22Rv1 (cell line): ENCODE measurements at regions not wholly inside any gene's neighbourhood (a gene's known extent, or its start where the extent isn't known, plus 50 kb on each side); places are given as distances from the start of the nearest gene placed in this dataset.

Experiments used
- H3K27ac ChIP-seq: fragments of 450-650 bp; 2 replicates; pipeline ENCODE4 v1.5.1; 2017
- ZFX ChIP-seq: fragments of 450-650 bp; IDR thresholded peaks from 2 replicates; pipeline ENCODE4 v1.6.1; 2017; ENCODE audit warnings: antibody characterized with exemption, borderline replicate concordance
- TF ChIP-seq, protein P1 (sequence below): fragments of 450-650 bp; IDR thresholded peaks from 2 replicates; pipeline ENCODE4 v1.5.1; 2017; ENCODE audit warnings: mild to moderate bottlenecking

DNA sequence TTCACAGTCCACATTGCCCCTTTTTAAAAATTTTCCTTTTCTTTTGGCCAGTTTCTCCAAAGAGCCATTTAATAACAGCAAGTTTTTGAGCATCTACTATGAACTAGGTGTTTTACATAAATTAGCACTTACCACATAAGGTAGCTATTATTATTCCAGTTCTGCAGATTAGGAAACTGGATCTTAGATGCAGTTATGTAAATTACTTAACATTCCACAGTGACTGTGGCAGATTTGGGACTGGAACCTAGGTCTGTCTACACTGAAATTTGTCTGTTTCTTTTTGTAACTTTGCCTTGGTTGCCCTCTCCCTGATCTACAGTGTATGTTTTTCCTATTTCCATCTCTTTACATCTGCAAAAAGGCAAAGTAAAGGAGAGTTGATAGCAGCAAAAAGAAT, 164.8 kb upstream of the ATP1B1 start:
- TF ChIP-seq, protein P1, sequence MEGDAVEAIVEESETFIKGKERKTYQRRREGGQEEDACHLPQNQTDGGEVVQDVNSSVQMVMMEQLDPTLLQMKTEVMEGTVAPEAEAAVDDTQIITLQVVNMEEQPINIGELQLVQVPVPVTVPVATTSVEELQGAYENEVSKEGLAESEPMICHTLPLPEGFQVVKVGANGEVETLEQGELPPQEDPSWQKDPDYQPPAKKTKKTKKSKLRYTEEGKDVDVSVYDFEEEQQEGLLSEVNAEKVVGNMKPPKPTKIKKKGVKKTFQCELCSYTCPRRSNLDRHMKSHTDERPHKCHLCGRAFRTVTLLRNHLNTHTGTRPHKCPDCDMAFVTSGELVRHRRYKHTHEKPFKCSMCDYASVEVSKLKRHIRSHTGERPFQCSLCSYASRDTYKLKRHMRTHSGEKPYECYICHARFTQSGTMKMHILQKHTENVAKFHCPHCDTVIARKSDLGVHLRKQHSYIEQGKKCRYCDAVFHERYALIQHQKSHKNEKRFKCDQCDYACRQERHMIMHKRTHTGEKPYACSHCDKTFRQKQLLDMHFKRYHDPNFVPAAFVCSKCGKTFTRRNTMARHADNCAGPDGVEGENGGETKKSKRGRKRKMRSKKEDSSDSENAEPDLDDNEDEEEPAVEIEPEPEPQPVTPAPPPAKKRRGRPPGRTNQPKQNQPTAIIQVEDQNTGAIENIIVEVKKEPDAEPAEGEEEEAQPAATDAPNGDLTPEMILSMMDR: no peak
- no peak for TF ChIP-seq ZFX
- no peak overlapping the region for H3K27ac ChIP-seq

DNA sequence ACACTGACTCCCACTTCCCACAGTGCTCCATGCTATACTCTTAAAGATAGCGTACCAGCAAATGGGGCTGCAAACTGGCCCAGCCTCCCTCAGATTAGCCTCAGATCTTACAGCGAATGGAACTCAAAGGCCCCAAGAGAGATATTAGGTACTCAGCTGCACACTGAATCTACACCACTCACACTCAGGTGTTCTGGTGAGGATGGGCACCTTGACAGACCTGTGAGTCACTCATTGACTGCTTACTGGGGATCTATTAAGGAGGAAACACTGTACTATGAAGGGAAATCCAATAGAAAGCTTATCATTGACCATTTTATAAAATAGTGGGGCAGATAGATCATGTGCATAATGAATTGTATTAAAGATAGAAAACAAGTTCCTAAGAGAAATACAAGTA, 164.3 kb upstream of the ATP1B1 start:
- H3K27ac ChIP-seq: no peak overlapping the region

GRCh38 chr1:168945870-168946269, 160.6 kb upstream of the ATP1B1 start:
- TF ChIP-seq, protein P1: no peak
- TF ChIP-seq ZFX: no peak
- H3K27ac ChIP-seq: no peak overlapping the region

More for the DNA sequence above, 164.3 kb upstream of the ATP1B1 start:
- TF ChIP-seq, protein P1: no peak
- no peak for TF ChIP-seq ZFX

DNA sequence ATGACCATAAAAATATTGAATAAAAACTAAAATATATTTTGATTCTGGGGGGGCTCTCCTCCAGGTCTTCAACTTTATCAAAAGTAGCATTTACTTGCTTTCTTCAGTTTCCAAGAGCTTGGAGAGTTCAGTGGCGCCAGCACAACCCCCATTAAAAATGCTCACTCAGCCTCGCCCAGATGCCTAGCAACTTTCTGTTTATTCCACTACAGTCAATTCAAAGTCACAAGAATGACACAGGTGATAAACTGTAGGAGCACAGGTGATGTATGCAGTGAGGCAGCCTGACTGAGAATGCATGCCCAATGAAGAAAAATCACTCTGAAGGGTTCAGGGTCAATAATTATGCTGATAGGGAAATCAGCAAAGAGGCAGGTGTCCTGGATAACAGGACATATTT, 159.4 kb upstream of the ATP1B1 start:
- no peak overlapping the region for H3K27ac ChIP-seq
- TF ChIP-seq, protein P1: no peak
- TF ChIP-seq ZFX: no peak

DNA sequence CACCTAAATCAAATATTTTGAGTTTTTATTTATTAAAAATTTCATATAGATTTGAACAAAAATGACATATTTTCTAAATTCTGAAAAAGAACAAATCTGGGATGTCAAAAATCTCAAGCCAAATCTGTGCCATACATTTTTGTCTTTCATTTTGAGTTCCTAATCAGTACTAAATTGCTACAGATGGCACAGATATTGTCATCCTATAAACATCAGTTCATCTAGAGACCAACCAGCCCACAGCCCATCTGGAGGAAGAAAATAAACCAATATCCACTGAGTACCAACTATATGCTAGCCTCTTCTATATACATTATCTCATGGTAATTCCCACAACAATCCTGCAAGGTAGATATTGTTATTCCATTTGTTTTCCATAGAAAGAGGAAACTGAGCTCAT, 156.8 kb upstream of the ATP1B1 start:
- H3K27ac ChIP-seq: no peak overlapping the region
- TF ChIP-seq ZFX: no peak
- TF ChIP-seq, protein P1: no peak

DNA sequence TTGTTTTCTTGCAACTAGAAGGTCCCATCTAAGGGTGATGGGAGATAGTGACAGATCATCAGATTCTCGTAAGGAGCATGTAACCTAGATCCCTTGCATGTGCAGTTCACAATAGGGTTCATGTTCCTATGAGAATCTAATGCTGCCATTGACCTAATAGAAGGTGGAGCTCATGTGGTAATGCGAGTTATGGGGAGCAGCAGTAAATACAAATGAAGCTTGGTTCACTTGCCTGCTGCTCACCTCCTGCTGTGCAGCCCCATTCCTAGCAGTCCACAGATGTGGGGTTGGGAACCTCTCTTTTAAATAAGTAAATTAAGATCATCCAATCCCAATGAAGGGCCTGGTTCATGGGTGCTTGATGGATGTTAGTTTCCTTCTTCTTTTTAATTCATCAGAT, 148.7 kb upstream of the ATP1B1 start:
- H3K27ac ChIP-seq: no peak overlapping the region
- TF ChIP-seq, protein P1: no peak
- no peak for TF ChIP-seq ZFX

DNA sequence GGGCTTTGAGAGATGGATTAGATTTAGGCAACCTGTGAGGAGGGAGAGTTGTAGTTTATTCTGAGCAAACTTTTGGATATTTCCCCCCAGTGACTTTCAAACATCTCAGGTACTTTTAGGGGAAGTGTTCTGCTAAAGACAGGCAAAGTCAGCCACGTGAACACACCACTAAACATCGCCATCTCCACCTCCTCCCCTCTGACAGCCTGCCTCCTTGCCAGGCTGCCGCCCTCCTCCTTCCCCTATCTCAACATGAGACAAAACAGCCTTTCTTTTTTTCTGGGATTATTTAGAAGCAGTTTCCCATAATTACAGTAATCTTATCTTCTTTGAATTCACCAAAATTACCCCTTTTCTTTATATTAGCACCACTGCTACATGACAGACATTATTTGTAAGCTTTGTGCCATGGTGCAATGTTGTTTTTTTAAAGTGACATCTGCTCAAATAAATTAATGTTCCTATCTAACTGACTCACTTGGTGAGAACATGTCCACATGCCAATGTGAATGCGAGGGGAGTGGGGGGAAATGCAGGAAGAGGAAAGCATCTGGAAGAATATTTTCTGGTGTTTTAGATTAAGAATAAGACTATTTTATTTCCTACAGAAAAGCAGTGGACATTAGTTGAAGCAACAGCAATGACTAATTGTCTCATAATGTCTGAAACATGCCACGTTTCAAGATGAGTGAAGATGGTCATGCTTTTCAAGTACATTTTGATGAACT, 147.8 kb upstream of the ATP1B1 start:
- H3K27ac ChIP-seq: no peak overlapping the region
- no peak for TF ChIP-seq ZFX
- TF ChIP-seq, protein P1: no peak
